ENCODE measurements at regions not wholly inside any gene's neighbourhood (a gene's known extent, or its start where the extent isn't known, plus 50 kb on each side); places are given as distances from the start of the nearest gene placed in this dataset.

DNA sequence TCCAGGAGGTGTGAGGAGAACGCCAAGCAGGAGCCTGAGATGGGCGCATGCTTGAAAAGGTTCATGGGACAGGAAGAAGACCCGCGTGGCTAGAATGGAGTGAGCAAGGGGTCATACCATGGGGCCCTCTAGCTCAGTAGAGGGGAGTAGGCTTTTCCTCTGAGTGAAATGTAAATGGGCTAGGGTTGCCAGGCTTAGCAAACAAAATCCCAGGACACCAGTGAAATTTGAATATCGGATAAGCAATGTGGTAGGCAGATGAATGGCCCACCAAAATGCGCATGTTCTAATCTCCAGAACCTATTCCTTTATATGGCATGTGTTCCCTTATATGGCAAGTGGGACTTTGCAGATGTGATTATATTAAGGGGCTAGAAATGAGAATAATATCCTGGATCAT, 174.1 kb upstream of the CCDC68 start:
- Histone ChIP-seq H3K27ac (ENCODE audit: low read depth in 1 of 3, low read length in 2 of 3) (no peak overlapping the region), H3K4me3 (ENCODE audit: low read depth in 1 of 3, low read length in 3 of 3) (no peak overlapping the region), H3K9me3 (ENCODE audit: control insufficient read depth in 2 of 2, insufficient read depth in 1 of 2, low read depth in 1 of 2, low read length in 1 of 2) (no peaks in the 10 kb centered on the region), H3K4me1 (ENCODE audit: control insufficient read depth in 3 of 3, insufficient read depth in 2 of 3, low read depth in 1 of 3, low read length in 2 of 3) (no peaks in the 10 kb centered on the region), H3K36me3 (ENCODE audit: control insufficient read depth in 3 of 3, insufficient read depth in 2 of 3, low read depth in 1 of 3, low read length in 3 of 3) (no peaks in the 10 kb centered on the region), H3K27me3 (ENCODE audit: control insufficient read depth in 3 of 3, insufficient read depth in 3 of 3, low read length in 3 of 3) (no peaks in the 10 kb centered on the region)
- FAIRE-seq (no peak), DNase-seq (no peak)
- 92 to 95% (median 94%) methylated on average over 6 of the region's 6 CpGs for WGBS, 3 donors

DNA sequence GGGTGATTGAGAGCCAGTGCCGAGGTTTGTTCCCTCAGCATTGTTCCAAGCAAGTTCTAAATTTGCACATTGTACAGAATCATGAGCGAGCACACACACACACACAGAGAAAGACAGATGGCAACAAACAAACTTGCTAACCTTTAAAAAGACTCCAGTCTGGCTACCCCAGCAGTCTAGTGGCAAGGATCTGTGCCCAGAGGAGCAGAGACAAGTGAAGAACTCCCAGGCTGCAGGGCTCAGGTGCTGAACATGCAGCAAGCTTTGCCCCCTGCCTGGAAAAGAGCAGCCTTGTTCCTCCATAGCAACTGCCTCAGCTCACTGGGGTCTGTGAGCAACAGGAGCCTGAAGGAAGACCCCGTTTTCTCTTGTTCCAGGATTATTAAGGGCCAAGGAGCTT, 169.2 kb upstream of the CCDC68 start:
- WGBS, 3 donors, result 61 to 78% (median 66%) methylated on average over 3 of the region's 3 CpGs
- Histone ChIP-seq H3K4me3 (ENCODE audit: low read depth in 1 of 3, low read length in 3 of 3) (no peak overlapping the region), H3K36me3 (ENCODE audit: control insufficient read depth in 3 of 3, insufficient read depth in 2 of 3, low read depth in 1 of 3, low read length in 3 of 3) (no peaks in the 10 kb centered on the region), H3K27me3 (ENCODE audit: control insufficient read depth in 3 of 3, insufficient read depth in 3 of 3, low read length in 3 of 3) (no peaks in the 10 kb centered on the region), H3K9me3 (ENCODE audit: control insufficient read depth in 2 of 2, insufficient read depth in 1 of 2, low read depth in 1 of 2, low read length in 1 of 2) (no peaks in the 10 kb centered on the region), H3K27ac (ENCODE audit: low read depth in 1 of 3, low read length in 2 of 3) (no peak overlapping the region), H3K4me1 (ENCODE audit: control insufficient read depth in 3 of 3, insufficient read depth in 2 of 3, low read depth in 1 of 3, low read length in 2 of 3) (no peaks in the 10 kb centered on the region)
- no peak for FAIRE-seq
- DNase-seq, result no peak

DNA sequence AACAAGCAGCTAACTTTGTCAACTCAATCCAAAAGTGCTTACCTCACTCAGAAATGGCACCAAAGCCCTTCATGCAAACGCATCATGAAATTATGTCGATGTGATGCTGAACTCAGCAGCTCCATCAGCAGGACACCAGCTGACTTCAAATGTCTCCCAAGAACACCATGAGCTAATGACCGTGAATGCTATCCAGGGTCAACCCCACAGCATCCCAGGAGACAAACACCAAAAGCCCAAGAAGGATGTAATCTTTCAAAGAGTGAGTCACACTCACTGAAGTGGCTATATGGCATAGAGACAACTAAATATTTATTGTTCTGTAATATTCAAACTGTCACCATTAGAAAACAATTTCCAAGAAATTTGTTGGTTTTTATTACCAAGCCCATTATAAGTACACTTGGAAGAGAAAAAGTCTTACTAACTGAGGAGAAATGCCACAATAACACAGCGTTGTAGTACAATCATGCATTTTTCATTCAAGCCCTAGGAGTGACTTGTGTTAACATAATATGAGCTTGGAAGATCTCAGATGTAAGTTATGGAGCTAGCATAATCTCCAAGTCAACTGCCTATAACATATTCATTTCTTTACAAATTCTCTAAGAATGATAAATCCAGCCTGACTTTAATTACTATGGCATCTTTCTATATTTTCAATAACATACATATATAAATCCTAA, 165.0 kb upstream of the CCDC68 start:
- WGBS, 3 donors, result 69 to 92% (median 90%) methylated on average over 4 of the region's 4 CpGs
- Histone ChIP-seq H3K27ac (ENCODE audit: low read depth in 1 of 3, low read length in 2 of 3) (peak overlapping the region in 1 of 3 donors; percentile 42), H3K9me3 (ENCODE audit: control insufficient read depth in 2 of 2, insufficient read depth in 1 of 2, low read depth in 1 of 2, low read length in 1 of 2) (no peaks in the 10 kb centered on the region), H3K4me3 (ENCODE audit: low read depth in 1 of 3, low read length in 3 of 3) (no peak overlapping the region), H3K36me3 (ENCODE audit: control insufficient read depth in 3 of 3, insufficient read depth in 2 of 3, low read depth in 1 of 3, low read length in 3 of 3) (no peaks in the 10 kb centered on the region), H3K27me3 (ENCODE audit: control insufficient read depth in 3 of 3, insufficient read depth in 3 of 3, low read length in 3 of 3) (no peaks in the 10 kb centered on the region), H3K4me1 (ENCODE audit: control insufficient read depth in 3 of 3, insufficient read depth in 2 of 3, low read depth in 1 of 3, low read length in 2 of 3) (no peaks in the 10 kb centered on the region)
- DNase-seq (peak in 1 of 2 donors; percentile 2), FAIRE-seq (no peak)

GRCh38 chr18:55123361-55123760, 164.1 kb upstream of the CCDC68 start:
- no peak overlapping the region for H3K4me3 ChIP-seq (ENCODE audit: low read depth in 1 of 3, low read length in 3 of 3)
- H3K27me3 ChIP-seq (ENCODE audit: control insufficient read depth in 3 of 3, insufficient read depth in 3 of 3, low read length in 3 of 3), result no peaks in the 10 kb centered on the region
- DNase-seq, result no peak
- H3K9me3 ChIP-seq (ENCODE audit: control insufficient read depth in 2 of 2, insufficient read depth in 1 of 2, low read depth in 1 of 2, low read length in 1 of 2), result no peaks in the 10 kb centered on the region
- no peaks in the 10 kb centered on the region for H3K36me3 ChIP-seq (ENCODE audit: control insufficient read depth in 3 of 3, insufficient read depth in 2 of 3, low read depth in 1 of 3, low read length in 3 of 3)
- H3K4me1 ChIP-seq (ENCODE audit: control insufficient read depth in 3 of 3, insufficient read depth in 2 of 3, low read depth in 1 of 3, low read length in 2 of 3), result no peaks in the 10 kb centered on the region
- H3K27ac ChIP-seq (ENCODE audit: low read depth in 1 of 3, low read length in 2 of 3), result no peak overlapping the region
- FAIRE-seq, result no peak

DNA sequence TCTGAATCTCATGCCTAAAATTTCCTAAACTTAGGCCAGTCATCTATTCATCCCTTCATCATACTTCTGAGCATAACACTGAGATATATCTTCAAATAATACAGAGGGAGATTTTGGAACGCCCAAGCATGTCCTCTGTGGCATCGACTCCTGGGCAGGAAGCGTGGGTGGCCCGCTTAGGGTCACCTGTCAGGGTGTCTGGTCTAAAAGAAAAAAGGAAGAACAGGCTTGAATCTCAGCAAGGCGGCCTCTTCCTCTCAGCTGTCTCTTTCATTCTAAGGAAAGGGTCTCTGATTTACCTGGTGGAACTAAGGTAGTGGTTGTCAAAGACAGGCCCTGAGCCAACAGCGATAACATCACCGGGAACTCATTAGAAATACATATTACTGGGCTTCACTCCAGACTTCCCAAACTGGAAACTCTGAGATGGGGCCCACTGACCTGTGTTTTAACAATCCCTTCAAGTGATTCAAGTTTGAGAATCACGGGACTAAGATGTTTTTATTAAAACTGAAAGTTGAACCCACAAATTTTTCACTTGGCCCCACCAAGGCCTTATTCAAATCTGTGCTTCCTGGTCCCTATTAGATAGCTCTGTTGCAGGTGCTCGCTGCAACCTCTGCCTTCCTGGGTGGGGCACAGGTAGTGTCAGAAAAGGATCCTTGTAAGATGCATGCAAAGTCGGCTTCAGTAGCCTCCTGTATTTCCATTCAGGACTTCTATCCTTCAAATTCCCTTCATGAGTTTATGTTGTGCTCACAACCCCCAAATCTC, 162.3 kb upstream of the CCDC68 start:
- Histone ChIP-seq H3K4me1 (ENCODE audit: control insufficient read depth in 3 of 3, insufficient read depth in 2 of 3, low read depth in 1 of 3, low read length in 2 of 3) (no peaks in the 10 kb centered on the region), H3K27me3 (ENCODE audit: control insufficient read depth in 3 of 3, insufficient read depth in 3 of 3, low read length in 3 of 3) (no peaks in the 10 kb centered on the region), H3K4me3 (ENCODE audit: low read depth in 1 of 3, low read length in 3 of 3) (no peak overlapping the region), H3K9me3 (ENCODE audit: control insufficient read depth in 2 of 2, insufficient read depth in 1 of 2, low read depth in 1 of 2, low read length in 1 of 2) (no peaks in the 10 kb centered on the region), H3K27ac (ENCODE audit: low read depth in 1 of 3, low read length in 2 of 3) (no peak overlapping the region), H3K36me3 (ENCODE audit: control insufficient read depth in 3 of 3, insufficient read depth in 2 of 3, low read depth in 1 of 3, low read length in 3 of 3) (no peaks in the 10 kb centered on the region)
- WGBS, 3 donors, result 77 to 88% (median 86%) methylated on average over 10 of the region's 10 CpGs
- FAIRE-seq, result no peak
- no peak for DNase-seq

DNA sequence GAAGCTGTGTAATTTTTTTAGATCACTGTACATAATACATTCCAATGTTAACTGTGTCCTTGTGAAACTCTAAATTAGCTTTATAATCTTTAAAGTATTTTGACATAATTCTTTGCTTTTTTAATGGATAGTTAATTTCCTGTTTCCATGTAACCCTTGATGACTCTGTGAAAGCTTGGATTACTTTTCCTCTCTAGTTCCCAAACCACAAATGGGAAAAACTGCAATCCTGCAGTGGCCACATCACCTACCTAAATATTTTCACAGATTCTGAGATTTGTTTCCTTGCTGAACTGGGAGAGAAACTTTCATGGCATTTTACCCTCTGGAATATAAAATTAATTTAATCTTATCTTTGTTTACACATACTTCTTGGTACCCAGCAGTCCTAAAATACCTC, 161.6 kb upstream of the CCDC68 start:
- Histone ChIP-seq H3K9me3 (ENCODE audit: control insufficient read depth in 2 of 2, insufficient read depth in 1 of 2, low read depth in 1 of 2, low read length in 1 of 2) (no peaks in the 10 kb centered on the region), H3K27ac (ENCODE audit: low read depth in 1 of 3, low read length in 2 of 3) (no peak overlapping the region), H3K27me3 (ENCODE audit: control insufficient read depth in 3 of 3, insufficient read depth in 3 of 3, low read length in 3 of 3) (no peaks in the 10 kb centered on the region), H3K4me1 (ENCODE audit: control insufficient read depth in 3 of 3, insufficient read depth in 2 of 3, low read depth in 1 of 3, low read length in 2 of 3) (no peaks in the 10 kb centered on the region), H3K36me3 (ENCODE audit: control insufficient read depth in 3 of 3, insufficient read depth in 2 of 3, low read depth in 1 of 3, low read length in 3 of 3) (no peaks in the 10 kb centered on the region), H3K4me3 (ENCODE audit: low read depth in 1 of 3, low read length in 3 of 3) (no peak overlapping the region)
- no peak for FAIRE-seq
- no peak for DNase-seq

GRCh38 chr18:55119434-55119833, 160.2 kb upstream of the CCDC68 start:
- Histone ChIP-seq H3K9me3 (ENCODE audit: control insufficient read depth in 2 of 2, insufficient read depth in 1 of 2, low read depth in 1 of 2, low read length in 1 of 2) (no peaks in the 10 kb centered on the region), H3K36me3 (ENCODE audit: control insufficient read depth in 3 of 3, insufficient read depth in 2 of 3, low read depth in 1 of 3, low read length in 3 of 3) (no peaks in the 10 kb centered on the region), H3K4me1 (ENCODE audit: control insufficient read depth in 3 of 3, insufficient read depth in 2 of 3, low read depth in 1 of 3, low read length in 2 of 3) (no peaks in the 10 kb centered on the region), H3K4me3 (ENCODE audit: low read depth in 1 of 3, low read length in 3 of 3) (no peak overlapping the region), H3K27ac (ENCODE audit: low read depth in 1 of 3, low read length in 2 of 3) (no peak overlapping the region), H3K27me3 (ENCODE audit: control insufficient read depth in 3 of 3, insufficient read depth in 3 of 3, low read length in 3 of 3) (no peaks in the 10 kb centered on the region)
- WGBS, 3 donors, result 62 to 68% (median 66%) methylated on average over 6 of the region's 6 CpGs
- DNase-seq (no peak), FAIRE-seq (no peak)

DNA sequence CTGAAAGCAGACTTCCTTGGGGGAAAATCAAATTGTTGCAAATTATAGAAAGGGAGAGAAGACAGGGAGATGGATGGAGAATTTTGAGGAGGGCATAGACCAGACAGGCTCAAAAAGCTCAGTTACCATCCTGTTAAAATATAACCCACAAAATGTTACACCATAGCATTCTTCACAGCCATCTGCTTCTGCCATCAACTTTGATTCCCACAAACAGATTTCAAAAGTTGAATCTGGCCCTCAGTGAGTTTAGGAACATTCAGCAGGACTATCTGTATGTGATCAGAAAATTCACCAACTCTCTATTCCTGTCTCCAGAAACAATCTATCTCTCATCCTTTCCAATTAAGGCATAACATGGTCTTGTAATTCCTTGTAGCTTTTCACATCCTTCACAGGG, 159.8 kb upstream of the CCDC68 start:
- no peaks in the 10 kb centered on the region for H3K36me3 ChIP-seq (ENCODE audit: control insufficient read depth in 3 of 3, insufficient read depth in 2 of 3, low read depth in 1 of 3, low read length in 3 of 3)
- H3K9me3 ChIP-seq (ENCODE audit: control insufficient read depth in 2 of 2, insufficient read depth in 1 of 2, low read depth in 1 of 2, low read length in 1 of 2), result no peaks in the 10 kb centered on the region
- FAIRE-seq (no peak), DNase-seq (no peak)
- H3K4me1 ChIP-seq (ENCODE audit: control insufficient read depth in 3 of 3, insufficient read depth in 2 of 3, low read depth in 1 of 3, low read length in 2 of 3), result no peaks in the 10 kb centered on the region
- no peak overlapping the region for H3K4me3 ChIP-seq (ENCODE audit: low read depth in 1 of 3, low read length in 3 of 3)
- H3K27ac ChIP-seq (ENCODE audit: low read depth in 1 of 3, low read length in 2 of 3), result no peak overlapping the region
- no peaks in the 10 kb centered on the region for H3K27me3 ChIP-seq (ENCODE audit: control insufficient read depth in 3 of 3, insufficient read depth in 3 of 3, low read length in 3 of 3)

GRCh38 chr18:55116863-55117262, 157.6 kb upstream of the CCDC68 start:
- FAIRE-seq, result no peak
- no peaks in the 10 kb centered on the region for H3K9me3 ChIP-seq (ENCODE audit: control insufficient read depth in 2 of 2, insufficient read depth in 1 of 2, low read depth in 1 of 2, low read length in 1 of 2)

More at GRCh38 chr18:55116863-55117262, 157.6 kb upstream of the CCDC68 start:
- no peaks in the 10 kb centered on the region for H3K36me3 ChIP-seq (ENCODE audit: control insufficient read depth in 3 of 3, insufficient read depth in 2 of 3, low read depth in 1 of 3, low read length in 3 of 3)
- DNase-seq, result no peak
- no peaks in the 10 kb centered on the region for H3K27me3 ChIP-seq (ENCODE audit: control insufficient read depth in 3 of 3, insufficient read depth in 3 of 3, low read length in 3 of 3)
- no peak overlapping the region for H3K4me3 ChIP-seq (ENCODE audit: low read depth in 1 of 3, low read length in 3 of 3)
- H3K4me1 ChIP-seq (ENCODE audit: control insufficient read depth in 3 of 3, insufficient read depth in 2 of 3, low read depth in 1 of 3, low read length in 2 of 3), result no peaks in the 10 kb centered on the region
- 65 to 75% (median 69%) methylated on average over 3 of the region's 3 CpGs for WGBS, 3 donors
- H3K27ac ChIP-seq (ENCODE audit: low read depth in 1 of 3, low read length in 2 of 3), result no peak overlapping the region
